GM12878 (cell line): ENCODE measurements at regions not wholly inside any gene's neighbourhood (a gene's known extent, or its start where the extent isn't known, plus 50 kb on each side); places are given as distances from the start of the nearest gene placed in this dataset.

Experiments used
- EZH2 ChIP-seq: IDR thresholded peaks from 2 replicates; pipeline ENCODE4 v1.6.1; 2012; ENCODE audit warnings: low read depth, mild to moderate bottlenecking, control low read depth, inconsistent platforms, low read length, borderline replicate concordance; ENCODE audit not compliant: control insufficient read depth
- MEF2B ChIP-seq: fragments of 450-650 bp; IDR thresholded peaks from 2 replicates; pipeline ENCODE4 v1.6.1; 2018; ENCODE audit warnings: mild to moderate bottlenecking, moderate library complexity; ENCODE audit not compliant: partially characterized antibody, poor library complexity, severe bottlenecking
- POLR2A ChIP-seq: IDR thresholded peaks from 2 replicates; pipeline ENCODE4 v1.6.1; 2011; ENCODE audit warnings: low read depth, mild to moderate bottlenecking, low read length
- POLR2AphosphoS2 ChIP-seq: IDR thresholded peaks from 2 replicates; pipeline ENCODE4 v1.6.1; 2011; ENCODE audit warnings: low read depth, mild to moderate bottlenecking, low read length, improper control_type of control experiment, moderate library complexity
- RCOR1 ChIP-seq: conservative IDR thresholded peaks from 2 replicates; pipeline ENCODE4 v1.6.1; 2012; ENCODE audit warnings: low read depth, low read length, improper control_type of control experiment
- TARDBP ChIP-seq: IDR thresholded peaks from 2 replicates; pipeline ENCODE4 v1.6.1; 2016; ENCODE audit warnings: borderline replicate concordance
- YBX1 ChIP-seq: fragments of 450-650 bp; IDR thresholded peaks from 2 replicates; pipeline ENCODE4 v1.6.1; 2016; ENCODE audit warnings: antibody characterized with exemption
- TF ChIP-seq, protein P1 (sequence below): IDR thresholded peaks from 2 replicates; pipeline ENCODE4 v1.6.1; 2012; ENCODE audit warnings: mild to moderate bottlenecking, low read depth, low read length
- TF ChIP-seq, protein P2 (sequence below): fragments of 450-650 bp; IDR thresholded peaks from 2 replicates; pipeline ENCODE4 v1.6.1; 2014; ENCODE audit warnings: mild to moderate bottlenecking
- TF ChIP-seq, protein P3 (sequence below): IDR thresholded peaks from 2 replicates; pipeline ENCODE4 v1.6.1; 2011; ENCODE audit warnings: low read depth, mild to moderate bottlenecking, low read length, moderate library complexity, borderline replicate concordance; ENCODE audit errors: extremely low read depth
- TF ChIP-seq, protein P4 (sequence below): IDR thresholded peaks from 2 replicates; pipeline ENCODE4 v1.6.1; 2012; ENCODE audit warnings: low read depth, low read length, improper control_type of control experiment

DNA sequence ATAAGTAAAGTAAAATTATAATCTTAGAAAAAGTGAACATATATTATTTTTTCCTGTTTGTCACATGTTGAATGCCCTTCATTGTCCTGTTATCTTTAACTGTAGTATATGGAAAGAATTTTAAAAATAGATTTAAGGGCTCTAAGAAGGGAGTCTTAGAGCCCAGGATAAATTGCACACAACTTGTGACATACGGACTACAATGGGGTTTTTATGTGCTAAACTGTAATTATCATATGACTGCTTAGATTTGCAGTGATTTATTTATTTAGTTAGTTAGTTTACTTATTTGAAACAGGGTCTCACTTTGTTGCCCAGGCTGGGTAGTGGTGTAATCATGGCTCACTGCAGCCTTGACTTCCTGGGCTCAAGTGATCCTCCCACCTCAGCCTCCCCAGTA is 187.8 kb upstream of the HMGA2 start:
- TF ChIP-seq, protein P1, sequence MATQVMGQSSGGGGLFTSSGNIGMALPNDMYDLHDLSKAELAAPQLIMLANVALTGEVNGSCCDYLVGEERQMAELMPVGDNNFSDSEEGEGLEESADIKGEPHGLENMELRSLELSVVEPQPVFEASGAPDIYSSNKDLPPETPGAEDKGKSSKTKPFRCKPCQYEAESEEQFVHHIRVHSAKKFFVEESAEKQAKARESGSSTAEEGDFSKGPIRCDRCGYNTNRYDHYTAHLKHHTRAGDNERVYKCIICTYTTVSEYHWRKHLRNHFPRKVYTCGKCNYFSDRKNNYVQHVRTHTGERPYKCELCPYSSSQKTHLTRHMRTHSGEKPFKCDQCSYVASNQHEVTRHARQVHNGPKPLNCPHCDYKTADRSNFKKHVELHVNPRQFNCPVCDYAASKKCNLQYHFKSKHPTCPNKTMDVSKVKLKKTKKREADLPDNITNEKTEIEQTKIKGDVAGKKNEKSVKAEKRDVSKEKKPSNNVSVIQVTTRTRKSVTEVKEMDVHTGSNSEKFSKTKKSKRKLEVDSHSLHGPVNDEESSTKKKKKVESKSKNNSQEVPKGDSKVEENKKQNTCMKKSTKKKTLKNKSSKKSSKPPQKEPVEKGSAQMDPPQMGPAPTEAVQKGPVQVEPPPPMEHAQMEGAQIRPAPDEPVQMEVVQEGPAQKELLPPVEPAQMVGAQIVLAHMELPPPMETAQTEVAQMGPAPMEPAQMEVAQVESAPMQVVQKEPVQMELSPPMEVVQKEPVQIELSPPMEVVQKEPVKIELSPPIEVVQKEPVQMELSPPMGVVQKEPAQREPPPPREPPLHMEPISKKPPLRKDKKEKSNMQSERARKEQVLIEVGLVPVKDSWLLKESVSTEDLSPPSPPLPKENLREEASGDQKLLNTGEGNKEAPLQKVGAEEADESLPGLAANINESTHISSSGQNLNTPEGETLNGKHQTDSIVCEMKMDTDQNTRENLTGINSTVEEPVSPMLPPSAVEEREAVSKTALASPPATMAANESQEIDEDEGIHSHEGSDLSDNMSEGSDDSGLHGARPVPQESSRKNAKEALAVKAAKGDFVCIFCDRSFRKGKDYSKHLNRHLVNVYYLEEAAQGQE: no peak
- TF ChIP-seq, protein P2, sequence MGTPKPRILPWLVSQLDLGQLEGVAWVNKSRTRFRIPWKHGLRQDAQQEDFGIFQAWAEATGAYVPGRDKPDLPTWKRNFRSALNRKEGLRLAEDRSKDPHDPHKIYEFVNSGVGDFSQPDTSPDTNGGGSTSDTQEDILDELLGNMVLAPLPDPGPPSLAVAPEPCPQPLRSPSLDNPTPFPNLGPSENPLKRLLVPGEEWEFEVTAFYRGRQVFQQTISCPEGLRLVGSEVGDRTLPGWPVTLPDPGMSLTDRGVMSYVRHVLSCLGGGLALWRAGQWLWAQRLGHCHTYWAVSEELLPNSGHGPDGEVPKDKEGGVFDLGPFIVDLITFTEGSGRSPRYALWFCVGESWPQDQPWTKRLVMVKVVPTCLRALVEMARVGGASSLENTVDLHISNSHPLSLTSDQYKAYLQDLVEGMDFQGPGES: no peak
- no peak for TF ChIP-seq EZH2
- TF ChIP-seq, protein P3, sequence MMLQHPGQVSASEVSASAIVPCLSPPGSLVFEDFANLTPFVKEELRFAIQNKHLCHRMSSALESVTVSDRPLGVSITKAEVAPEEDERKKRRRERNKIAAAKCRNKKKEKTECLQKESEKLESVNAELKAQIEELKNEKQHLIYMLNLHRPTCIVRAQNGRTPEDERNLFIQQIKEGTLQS: no peak
- TF ChIP-seq MEF2B: no peak
- TF ChIP-seq, protein P4, sequence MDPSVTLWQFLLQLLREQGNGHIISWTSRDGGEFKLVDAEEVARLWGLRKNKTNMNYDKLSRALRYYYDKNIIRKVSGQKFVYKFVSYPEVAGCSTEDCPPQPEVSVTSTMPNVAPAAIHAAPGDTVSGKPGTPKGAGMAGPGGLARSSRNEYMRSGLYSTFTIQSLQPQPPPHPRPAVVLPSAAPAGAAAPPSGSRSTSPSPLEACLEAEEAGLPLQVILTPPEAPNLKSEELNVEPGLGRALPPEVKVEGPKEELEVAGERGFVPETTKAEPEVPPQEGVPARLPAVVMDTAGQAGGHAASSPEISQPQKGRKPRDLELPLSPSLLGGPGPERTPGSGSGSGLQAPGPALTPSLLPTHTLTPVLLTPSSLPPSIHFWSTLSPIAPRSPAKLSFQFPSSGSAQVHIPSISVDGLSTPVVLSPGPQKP: no peak
- no peak for TF ChIP-seq POLR2AphosphoS2
- no peak for TF ChIP-seq POLR2A
- no peak for TF ChIP-seq RCOR1
- no peak for TF ChIP-seq TARDBP
- no peak for TF ChIP-seq YBX1
